HS-27A (cell line): ENCODE measurements at regions not wholly inside any gene's neighbourhood (a gene's known extent, or its start where the extent isn't known, plus 50 kb on each side); places are given as distances from the start of the nearest gene placed in this dataset.
"Not testable (repeated sequence)": the region's sequence is repeated elsewhere in the genome, so short reads cannot be mapped to it uniquely, and the experiment has no call there.

Experiments used
- DNase-seq: peaks from one replicate; pipeline ENCODE4 v3.0.0-alpha.2; 2012; ENCODE audit warnings: low read depth, missing footprints

GRCh38 chr5:159502116-159502515 lies 171.8 kb upstream of the IL12B start:
- not testable (repeated sequence) for DNase-seq

- DNase-seq, result no peak
These were observed 172.9 kb upstream of the IL12B start for GRCh38 chr5:159503236-159503635.

GRCh38 chr5:159504106-159504856 lies 174.0 kb upstream of the IL12B start:
- no peak for DNase-seq

- DNase-seq, result peak; percentile 8
These were observed 174.6 kb upstream of the IL12B start for GRCh38 chr5:159504857-159505304.

GRCh38 chr5:159507055-159507454 lies 176.8 kb upstream of the IL12B start:
- DNase-seq, result no peak

- no peak for DNase-seq
These were observed 177.4 kb upstream of the IL12B start for GRCh38 chr5:159507661-159508060.

GRCh38 chr5:159508344-159508743 lies 178.1 kb upstream of the IL12B start:
- no peak for DNase-seq

- DNase-seq, result no peak
These were observed 178.8 kb upstream of the IL12B start for GRCh38 chr5:159509002-159509660.

- DNase-seq, result no peak
These were observed 180.0 kb upstream of the IL12B start for GRCh38 chr5:159510282-159510681.

GRCh38 chr5:159511570-159511969 lies 181.3 kb upstream of the IL12B start:
- DNase-seq, result no peak

- DNase-seq, result no peak
These were observed 181.8 kb upstream of the IL12B start for GRCh38 chr5:159512064-159512463.

GRCh38 chr5:159514229-159514810 lies 184.0 kb upstream of the IL12B start:
- no peak for DNase-seq

GRCh38 chr5:159515197-159515596 lies 184.9 kb upstream of the IL12B start:
- DNase-seq, result no peak

- no peak for DNase-seq
These were observed 185.7 kb upstream of the IL12B start for GRCh38 chr5:159515909-159516415.

- no peak for DNase-seq
These were observed 188.1 kb upstream of the IL12B start for GRCh38 chr5:159518371-159518770.

GRCh38 chr5:159519365-159519764 lies 189.1 kb upstream of the IL12B start:
- no peak for DNase-seq

- no peak for DNase-seq
These were observed 192.6 kb upstream of the IL12B start for GRCh38 chr5:159522841-159523240.

GRCh38 chr5:159524279-159524678 lies 194.0 kb upstream of the IL12B start:
- DNase-seq, result not testable (repeated sequence)

GRCh38 chr5:159525117-159525516 lies 194.8 kb upstream of the IL12B start:
- no peak for DNase-seq

- no peak for DNase-seq
These were observed 197.4 kb upstream of the IL12B start for GRCh38 chr5:159527546-159528254.

GRCh38 chr5:159531554-159532105 lies 201.3 kb upstream of the IL12B start:
- no peak for DNase-seq

- no peak for DNase-seq
These were observed 202.9 kb upstream of the IL12B start for GRCh38 chr5:159533197-159533596.
